GM18520 (cell line): ENCODE measurements at regions not wholly inside any gene's neighbourhood (a gene's known extent, or its start where the extent isn't known, plus 50 kb on each side); places are given as distances from the start of the nearest gene placed in this dataset.
"Not testable (repeated sequence)": the region's sequence is repeated elsewhere in the genome, so short reads cannot be mapped to it uniquely, and the experiment has no call there.

ENCODE experiments used
- ATAC-seq: cut with Tn5 transposase; IDR thresholded peaks from one replicate; pipeline ENCODE4 v1.9.1; 2021; ENCODE audit not compliant: unreplicated experiment

DNA sequence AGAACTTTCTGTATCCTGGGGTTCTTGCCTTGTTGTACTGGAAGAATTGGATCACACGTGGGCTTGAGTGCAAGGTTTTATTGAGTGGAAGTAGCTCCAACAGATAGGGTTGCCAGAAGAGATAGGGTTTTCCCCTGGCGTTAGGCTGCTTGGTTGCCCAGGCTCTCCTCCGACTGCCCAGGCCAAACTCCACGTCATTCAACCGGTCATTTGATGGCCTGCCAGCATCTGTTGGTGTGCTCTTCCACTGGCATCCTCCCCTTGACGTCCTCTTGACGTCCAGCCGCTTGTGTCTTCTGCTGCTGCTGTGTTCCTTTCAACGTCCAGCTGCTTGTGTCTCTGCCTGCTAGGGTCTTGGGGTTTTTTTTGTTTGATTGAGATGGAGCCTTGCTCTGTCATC, 111.2 kb upstream of the XIST start:
- no peak for ATAC-seq

DNA sequence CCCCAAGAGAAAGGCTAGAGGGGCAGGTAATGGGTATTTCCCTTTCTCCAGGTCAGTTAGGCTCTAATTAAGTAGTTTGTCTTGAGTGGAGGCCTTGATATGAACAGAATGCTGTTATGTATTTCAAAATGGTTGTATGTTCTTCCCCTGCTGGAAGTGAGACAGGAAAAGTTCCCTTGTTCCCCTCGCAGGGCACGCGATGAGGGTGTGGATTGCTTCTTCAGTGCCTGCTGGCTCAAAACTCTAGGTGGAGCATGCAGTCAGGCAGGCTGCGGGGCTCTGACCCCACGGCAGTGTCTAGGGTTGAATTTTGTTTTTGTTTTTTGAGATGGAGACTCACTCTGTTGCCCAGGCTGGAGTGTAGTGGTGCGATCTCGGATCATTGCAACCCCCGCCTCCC, 110.4 kb upstream of the XIST start:
- no peak for ATAC-seq

- not testable (repeated sequence) for ATAC-seq
These were observed 109.4 kb upstream of the XIST start for GRCh38 chrX:73961867-73962266.

- no peak for ATAC-seq
These were observed 92.0 kb upstream of the XIST start for GRCh38 chrX:73944563-73944908.

DNA sequence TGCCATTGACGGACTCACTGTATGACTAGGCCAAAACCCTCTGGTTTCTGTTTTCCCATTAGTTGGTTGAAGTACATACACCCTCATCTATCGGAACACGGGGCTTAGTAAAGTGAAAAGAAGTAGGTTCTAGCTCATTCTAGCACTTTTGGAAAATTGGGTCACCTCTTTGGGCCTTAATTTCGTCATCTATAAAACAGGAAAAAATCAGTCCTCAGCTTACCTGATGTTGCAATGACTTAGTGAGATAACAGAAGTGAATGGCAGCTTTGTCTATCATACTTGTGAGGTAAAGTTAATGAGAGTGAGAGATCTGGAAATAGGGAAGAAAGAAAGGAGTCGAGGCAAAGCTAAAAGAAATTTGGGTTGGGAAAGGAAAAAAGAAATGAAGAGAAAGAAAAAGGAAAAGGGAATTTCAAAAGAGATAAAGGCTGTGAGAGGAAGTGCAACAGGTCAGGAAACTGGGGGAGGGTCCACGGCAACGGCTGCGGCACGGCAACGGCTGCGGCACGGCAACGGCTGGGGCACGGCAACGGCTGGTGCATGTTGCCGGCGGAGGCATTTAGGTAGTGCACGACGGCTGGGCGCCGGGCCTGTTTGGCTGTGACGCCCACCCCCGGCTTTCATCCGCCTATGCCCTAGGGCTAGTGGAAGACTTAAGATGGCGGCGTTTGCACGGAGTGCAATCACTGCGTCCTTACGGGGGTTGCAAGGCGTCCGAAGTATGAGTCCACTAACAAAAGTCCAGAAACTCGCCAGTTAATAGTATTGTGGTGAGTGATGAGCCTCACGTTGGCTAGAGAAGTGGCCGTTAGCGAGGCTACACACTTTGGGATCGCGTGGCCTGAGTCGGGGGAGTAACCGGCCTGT, 91.4 kb upstream of the XIST start:
- peak; percentile 96 for ATAC-seq

DNA sequence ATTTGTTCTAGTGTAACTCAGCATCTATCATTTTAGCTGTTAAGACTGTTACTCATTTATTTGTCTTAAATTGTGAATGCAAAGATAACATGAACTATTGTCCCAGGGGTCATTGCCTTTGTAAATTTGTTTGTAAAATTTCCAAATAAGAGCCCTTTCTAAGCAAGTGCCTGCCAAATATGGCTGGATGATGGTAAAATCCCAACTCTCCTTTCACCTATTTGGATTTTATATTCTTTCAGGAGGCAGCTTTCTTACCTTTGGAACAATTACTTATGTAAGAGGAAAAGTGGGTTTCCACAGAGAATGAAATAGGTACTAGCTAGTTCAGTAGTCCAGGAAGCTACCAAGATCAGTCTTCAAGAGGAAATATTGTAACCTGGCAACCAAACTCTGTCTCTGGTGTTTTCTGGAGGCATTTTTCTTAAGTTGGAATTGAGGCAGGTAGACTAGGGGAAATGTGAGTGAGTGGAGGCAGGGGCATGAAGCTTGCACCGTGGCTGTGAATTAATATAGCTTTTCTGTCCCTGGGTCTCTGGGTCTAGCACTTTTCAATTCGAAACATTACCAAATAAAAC, 88.5 kb upstream of the XIST start:
- no peak for ATAC-seq

DNA sequence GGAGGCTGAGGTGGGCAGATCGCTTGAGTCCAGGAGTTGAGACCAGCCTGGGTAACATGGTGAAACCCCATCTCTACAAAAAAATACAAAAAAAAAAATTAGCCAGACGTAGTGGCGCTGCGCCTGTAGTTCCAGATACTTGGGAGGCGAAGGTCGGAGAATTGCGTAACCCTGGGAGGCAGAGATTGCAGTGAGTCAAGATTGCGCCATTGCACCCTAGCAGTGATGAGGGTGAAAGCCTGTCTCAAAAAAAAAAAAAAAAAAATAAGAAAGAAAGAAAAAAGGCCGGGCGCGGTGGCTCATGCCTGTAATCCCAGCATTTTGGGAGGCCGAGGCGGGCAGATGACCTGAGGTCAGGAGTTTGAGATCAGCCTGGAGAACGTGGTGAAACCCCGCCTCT, 85.3 kb upstream of the XIST start:
- ATAC-seq: not testable (repeated sequence)

- no peak for ATAC-seq
These were observed 80.0 kb upstream of the XIST start for GRCh38 chrX:73932522-73932921.

DNA sequence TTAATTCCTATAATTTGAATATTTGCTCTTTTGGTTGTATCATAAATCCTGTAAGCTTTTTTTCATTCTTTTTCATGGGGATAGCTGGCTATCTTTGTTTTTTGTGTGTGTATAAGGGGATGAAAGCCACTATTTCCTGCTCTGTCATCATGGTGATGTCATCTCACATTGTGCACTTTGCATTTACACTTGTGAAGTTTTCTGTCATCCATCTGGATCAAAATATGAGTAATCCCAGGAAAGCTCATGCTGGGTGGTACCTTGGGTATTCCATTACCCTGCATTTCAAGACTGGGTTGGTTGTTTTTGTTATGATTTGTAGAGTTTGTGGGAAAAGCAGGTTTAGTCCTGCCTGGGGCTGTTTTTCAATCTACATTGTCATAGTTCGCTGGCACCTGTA, 77.8 kb upstream of the XIST start:
- no peak for ATAC-seq

DNA sequence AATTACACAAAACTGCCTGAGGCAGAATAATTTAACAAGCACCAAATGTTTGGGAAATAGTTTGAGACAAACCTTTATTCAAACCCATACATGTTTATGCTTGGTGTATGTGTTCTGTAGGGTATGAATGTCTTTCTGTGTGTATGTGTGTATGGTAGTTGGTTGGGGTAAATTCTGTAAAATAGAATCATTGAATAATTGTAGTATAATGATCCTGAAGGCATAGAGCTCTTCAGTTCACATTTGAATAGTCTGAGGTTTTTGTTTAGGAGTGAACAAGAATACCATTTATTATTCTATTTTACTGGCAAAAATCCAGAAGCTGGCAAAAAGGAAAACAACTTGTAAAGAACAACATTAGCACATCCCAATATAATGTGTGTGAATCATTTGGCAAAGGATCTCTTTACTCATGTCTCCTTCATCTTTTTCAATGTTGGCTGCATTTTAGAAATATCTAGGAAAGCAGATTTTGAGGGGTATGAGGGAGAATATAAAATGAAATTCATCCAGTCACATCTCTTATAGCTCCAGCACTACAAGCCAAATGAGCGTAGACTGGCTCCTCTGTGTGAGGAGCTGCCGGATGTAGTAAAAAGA, 70.4 kb upstream of the XIST start:
- ATAC-seq: no peak

DNA sequence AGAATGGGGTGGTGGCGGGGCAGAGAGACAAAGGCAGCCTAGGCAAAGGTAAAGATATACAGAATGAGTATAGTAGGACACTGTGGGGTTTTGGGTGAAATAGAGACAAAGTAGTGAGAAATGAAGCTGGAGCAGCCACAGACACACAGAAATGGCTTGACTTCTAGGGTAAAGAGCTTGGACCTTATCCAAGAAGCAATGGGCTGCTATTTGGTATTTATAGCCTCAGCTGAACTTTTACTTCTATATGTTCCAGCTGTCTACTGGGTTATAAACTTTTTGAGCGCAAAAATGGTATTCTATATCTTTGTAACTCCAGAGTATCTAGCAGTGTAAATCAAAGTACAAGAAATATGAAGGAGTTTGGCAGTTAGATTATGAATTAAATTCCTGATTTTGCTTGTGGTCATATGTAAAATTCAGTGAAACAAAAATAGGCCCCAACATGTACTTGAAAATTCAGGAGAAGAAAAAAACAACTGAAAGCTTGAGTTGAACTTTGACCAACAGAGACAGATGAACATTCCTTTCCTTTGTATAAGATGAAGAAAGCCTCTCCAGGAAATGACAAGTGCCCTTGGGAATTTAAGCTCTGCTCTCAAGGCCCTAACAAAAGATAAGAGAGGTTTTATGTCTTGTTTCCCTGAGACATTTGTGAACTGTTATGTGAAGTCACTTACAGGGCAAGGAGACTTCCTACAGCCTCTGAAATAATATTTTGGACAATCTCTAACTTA, 64.6 kb upstream of the XIST start:
- ATAC-seq: no peak

DNA sequence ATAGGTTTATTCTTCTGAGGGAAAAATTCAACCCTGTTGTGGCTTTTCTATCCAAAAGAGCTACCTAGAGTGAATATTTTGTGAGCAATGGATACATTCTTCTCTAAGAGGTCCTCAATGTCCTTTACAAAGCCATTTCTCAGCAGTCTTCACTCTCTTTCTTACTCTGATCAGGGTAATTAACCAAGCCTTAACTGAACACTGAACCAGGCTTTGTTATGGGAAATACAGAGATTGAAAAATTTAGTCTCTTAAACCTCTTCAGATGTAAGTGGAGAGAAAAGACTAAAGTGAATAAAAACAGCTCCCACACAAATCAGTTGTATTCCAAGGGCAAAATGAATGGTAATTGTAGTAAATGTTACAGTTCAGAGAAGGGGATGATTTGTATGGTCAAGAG, 64.0 kb upstream of the XIST start:
- no peak for ATAC-seq

DNA sequence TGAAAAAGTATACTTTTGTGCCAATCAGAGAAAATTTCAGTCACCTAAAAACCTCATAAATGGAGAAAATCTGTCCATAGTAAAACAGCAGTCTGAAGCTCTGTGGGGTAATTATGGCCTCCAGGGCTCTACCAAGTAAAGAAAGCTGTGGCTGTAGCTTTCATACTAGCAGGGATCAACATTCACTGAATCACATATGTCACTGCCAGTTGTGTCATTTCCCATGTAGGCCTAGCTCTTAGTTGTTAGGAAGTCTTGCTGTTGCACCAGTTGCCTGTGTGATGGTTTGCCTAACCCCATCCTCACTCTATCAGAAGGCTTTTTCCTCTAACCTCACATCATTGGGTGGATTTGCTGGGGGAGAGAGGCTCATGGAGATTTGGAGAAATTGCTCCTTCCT, 62.3 kb upstream of the XIST start:
- ATAC-seq: not testable (repeated sequence)

- ATAC-seq: no peak
These were observed 61.1 kb upstream of the XIST start for GRCh38 chrX:73913580-73913979.

- not testable (repeated sequence) for ATAC-seq
These were observed 59.4 kb upstream of the XIST start for GRCh38 chrX:73911946-73912345.

GRCh38 chrX:73905749-73906374, 53.3 kb upstream of the XIST start:
- not testable (repeated sequence) for ATAC-seq

GRCh38 chrX:73903941-73904340, 51.4 kb upstream of the XIST start:
- ATAC-seq: no peak
